H1 (cell line): ENCODE measurements at regions not wholly inside any gene's neighbourhood (a gene's known extent, or its start where the extent isn't known, plus 50 kb on each side); places are given as distances from the start of the nearest gene placed in this dataset.

Experiments
- CEBPB ChIP-seq: IDR thresholded peaks from 2 replicates; pipeline ENCODE4 v1.6.1; 2012; ENCODE audit warnings: low read depth, low read length
- CTCF ChIP-seq, 3 experiments: IDR thresholded peaks; 1 replicate in 2 of 3; 2 replicates in 1 of 3; pipeline versions ENCODE4 v1.5.1 to v1.6.1; 2011; ENCODE audit warnings: low read length in 3 of 3, mild to moderate bottlenecking in 3 of 3, inconsistent platforms in 2 of 3, low read depth in 1 of 3, moderate library complexity in 1 of 3; ENCODE audit not compliant: insufficient read depth in 1 of 3; ENCODE audit errors: control extremely low read depth in 1 of 3
- EGR1 ChIP-seq: IDR thresholded peaks from 2 replicates; pipeline ENCODE4 v1.6.1; 2011; ENCODE audit warnings: low read depth, low read length, borderline replicate concordance
- EP300 ChIP-seq, 2 experiments: IDR thresholded peaks; 1 replicate in 1 of 2; 2 replicates in 1 of 2; pipeline ENCODE4 v1.6.1; 2011 to 2012; ENCODE audit warnings: low read depth in 2 of 2, low read length in 2 of 2, mild to moderate bottlenecking in 2 of 2, borderline replicate concordance in 1 of 2, inconsistent platforms in 1 of 2, moderate library complexity in 1 of 2
- FOSL1 ChIP-seq: IDR thresholded peaks from 2 replicates; pipeline ENCODE4 v1.6.1; 2011; ENCODE audit warnings: mild to moderate bottlenecking, low read depth, low read length, moderate library complexity; ENCODE audit not compliant: insufficient read depth
- POLR2A ChIP-seq, 2 experiments: IDR thresholded peaks; 1 replicate in 1 of 2; 2 replicates in 1 of 2; pipeline ENCODE4 v1.6.1; 2011; ENCODE audit warnings: low read depth in 2 of 2, low read length in 2 of 2, mild to moderate bottlenecking in 2 of 2; ENCODE audit errors: control extremely low read depth in 1 of 2
- SIN3A ChIP-seq, 2 experiments: IDR thresholded peaks in 1 of 2; conservative IDR thresholded peaks in 1 of 2; 2 replicates each; pipeline ENCODE4 v1.6.1; 2011 to 2012; ENCODE audit warnings: low read length in 2 of 2, improper control_type of control experiment in 1 of 2, low read depth in 1 of 2, mild to moderate bottlenecking in 1 of 2
- USF2 ChIP-seq: IDR thresholded peaks from 2 replicates; pipeline ENCODE4 v1.6.1; 2011; ENCODE audit warnings: low read length, improper control_type of control experiment

- TF ChIP-seq CTCF (IDR thresholded peaks at IDR 0.05; ENCODE audit: control extremely low read depth in 1 of 3, insufficient read depth in 1 of 3, low read depth in 1 of 3, low read length in 3 of 3) (no peak), EGR1 (no peak), SIN3A (conservative IDR thresholded peaks at IDR 0.05 in 1 of 2, IDR thresholded peaks at IDR 0.05 in 1 of 2; ENCODE audit: low read depth in 1 of 2, low read length in 2 of 2) (no peak), FOSL1 (no peak), EP300 (IDR thresholded peaks at IDR 0.05; ENCODE audit: borderline replicate concordance in 1 of 2, low read depth in 2 of 2, low read length in 2 of 2) (no peak), CEBPB (no peak), POLR2A (IDR thresholded peaks at IDR 0.05; ENCODE audit: control extremely low read depth in 1 of 2, low read depth in 2 of 2, low read length in 2 of 2) (no peak), USF2 (no peak)
These were observed 1752.0 kb upstream of the TENM3 start for GRCh38 chr4:180491210-180491609.
